ENCODE measurements at regions not wholly inside any gene's neighbourhood (a gene's known extent, or its start where the extent isn't known, plus 50 kb on each side); places are given as distances from the start of the nearest gene placed in this dataset.

GRCh38 chr4:160493206-160493605 is 1390.3 kb downstream of the RAPGEF2 start:
- no peak for DNase-seq (ENCODE audit: low read depth)
- H3K4me3 ChIP-seq (ENCODE audit: low read length), result no peak overlapping the region
- TF ChIP-seq CTCF (IDR thresholded peaks at IDR 0.05; ENCODE audit: insufficient read depth, low read depth, low read length, missing control alignments), result no peak

- TF ChIP-seq CTCF (IDR thresholded peaks at IDR 0.05; ENCODE audit: insufficient read depth, low read depth, low read length, missing control alignments), result no peak
- no peak overlapping the region for H3K4me3 ChIP-seq (ENCODE audit: low read length)
- no peak for DNase-seq (ENCODE audit: low read depth)
Observed at GRCh38 chr4:160495356-160495755, 1392.5 kb downstream of the RAPGEF2 start.

- no peak for DNase-seq (ENCODE audit: low read depth)
- no peak for TF ChIP-seq CTCF (IDR thresholded peaks at IDR 0.05; ENCODE audit: insufficient read depth, low read depth, low read length, missing control alignments)
- no peak overlapping the region for H3K4me3 ChIP-seq (ENCODE audit: low read length)
Observed at GRCh38 chr4:160498211-160498610, 1395.3 kb downstream of the RAPGEF2 start.

GRCh38 chr4:160505724-160506123 is 1402.8 kb downstream of the RAPGEF2 start:
- no peak for TF ChIP-seq CTCF (IDR thresholded peaks at IDR 0.05; ENCODE audit: insufficient read depth, low read depth, low read length, missing control alignments)
- no peak overlapping the region for H3K4me3 ChIP-seq (ENCODE audit: low read length)
- no peak for DNase-seq (ENCODE audit: low read depth)

GRCh38 chr4:160510928-160511327 is 1408.0 kb downstream of the RAPGEF2 start:
- H3K4me3 ChIP-seq (ENCODE audit: low read length), result no peak overlapping the region
- DNase-seq (ENCODE audit: low read depth), result peak; percentile 90
- no peak for TF ChIP-seq CTCF (IDR thresholded peaks at IDR 0.05; ENCODE audit: insufficient read depth, low read depth, low read length, missing control alignments)

GRCh38 chr4:160514126-160514525 is 1411.2 kb downstream of the RAPGEF2 start:
- DNase-seq (ENCODE audit: low read depth), result peak; percentile 2
- no peak overlapping the region for H3K4me3 ChIP-seq (ENCODE audit: low read length)
- no peak for TF ChIP-seq CTCF (IDR thresholded peaks at IDR 0.05; ENCODE audit: insufficient read depth, low read depth, low read length, missing control alignments)

- DNase-seq (ENCODE audit: low read depth), result no peak
- no peak overlapping the region for H3K4me3 ChIP-seq (ENCODE audit: low read length)
- no peak for TF ChIP-seq CTCF (IDR thresholded peaks at IDR 0.05; ENCODE audit: insufficient read depth, low read depth, low read length, missing control alignments)
Observed at GRCh38 chr4:160523231-160523630, 1420.4 kb downstream of the RAPGEF2 start.
